HUES48 (cell line): ENCODE measurements at regions not wholly inside any gene's neighbourhood (a gene's known extent, or its start where the extent isn't known, plus 50 kb on each side); places are given as distances from the start of the nearest gene placed in this dataset.
"Not testable (repeated sequence)": the region's sequence is repeated elsewhere in the genome, so short reads cannot be mapped to it uniquely, and the experiment has no call there.

Experiments used
- H3K27ac ChIP-seq: one replicate; pipeline ENCODE4 v1.7.0; 2013; ENCODE audit warnings: low read depth, low read length, inconsistent platforms
- H3K27me3 ChIP-seq: 2 replicates; pipeline ENCODE4 v1.6.1; 2013; ENCODE audit warnings: mild to moderate bottlenecking, low read length; ENCODE audit not compliant: control insufficient read depth, insufficient read depth
- H3K36me3 ChIP-seq: 2 replicates; pipeline ENCODE4 v1.6.1; 2013; ENCODE audit warnings: low read length; ENCODE audit not compliant: control insufficient read depth, insufficient read depth
- H3K4me1 ChIP-seq: 2 replicates; pipeline ENCODE4 v1.6.1; 2013; ENCODE audit warnings: mild to moderate bottlenecking, low read length; ENCODE audit not compliant: control insufficient read depth, insufficient read depth
- H3K4me3 ChIP-seq: 2 replicates; pipeline ENCODE4 v1.5.1; 2013; ENCODE audit warnings: mild to moderate bottlenecking, low read depth, low read length
- H3K9ac ChIP-seq: 2 replicates; pipeline ENCODE4 v1.6.1; 2013; ENCODE audit warnings: mild to moderate bottlenecking, low read depth, low read length, moderate library complexity
- H3K9me3 ChIP-seq: 2 replicates; pipeline ENCODE4 v1.6.1; 2013; ENCODE audit warnings: low read length; ENCODE audit not compliant: control insufficient read depth, insufficient read depth

- not testable (repeated sequence) for H3K27me3 ChIP-seq, H3K4me3 ChIP-seq, H3K27ac ChIP-seq, H3K4me1 ChIP-seq, H3K9me3 ChIP-seq, H3K36me3 ChIP-seq, H3K9ac ChIP-seq
Measured at GRCh38 chrX:115840729-115841409, 279.9 kb downstream of the PLS3 start.

- H3K4me1 ChIP-seq, H3K36me3 ChIP-seq, H3K4me3 ChIP-seq, H3K27ac ChIP-seq, H3K9ac ChIP-seq, H3K9me3 ChIP-seq, H3K27me3 ChIP-seq: not testable (repeated sequence)
Measured at GRCh38 chrX:115850986-115851385, 290.0 kb downstream of the PLS3 start.

GRCh38 chrX:115853260-115853659 is 292.3 kb downstream of the PLS3 start:
- not testable (repeated sequence) for H3K9ac ChIP-seq, H3K4me3 ChIP-seq, H3K27ac ChIP-seq, H3K4me1 ChIP-seq, H3K9me3 ChIP-seq, H3K27me3 ChIP-seq, H3K36me3 ChIP-seq

GRCh38 chrX:115881170-115881569 is 289.4 kb upstream of the AGTR2 start:
- not testable (repeated sequence) for H3K4me3 ChIP-seq, H3K27me3 ChIP-seq, H3K4me1 ChIP-seq, H3K9ac ChIP-seq, H3K27ac ChIP-seq, H3K9me3 ChIP-seq, H3K36me3 ChIP-seq

- H3K36me3 ChIP-seq, H3K27ac ChIP-seq, H3K9ac ChIP-seq, H3K4me1 ChIP-seq, H3K9me3 ChIP-seq, H3K27me3 ChIP-seq, H3K4me3 ChIP-seq: not testable (repeated sequence)
Measured at GRCh38 chrX:115884121-115884520, 286.4 kb upstream of the AGTR2 start.

- not testable (repeated sequence) for H3K4me3 ChIP-seq, H3K9ac ChIP-seq, H3K27ac ChIP-seq
Measured at GRCh38 chrX:115888041-115888440, 282.5 kb upstream of the AGTR2 start.

GRCh38 chrX:115888519-115888918 is 282.0 kb upstream of the AGTR2 start:
- H3K9me3 ChIP-seq, H3K9ac ChIP-seq, H3K4me1 ChIP-seq, H3K27ac ChIP-seq, H3K27me3 ChIP-seq, H3K4me3 ChIP-seq: not testable (repeated sequence)
- H3K36me3 ChIP-seq = peaks cover 12% of the 10 kb centered on the region; the same call in 1 of the 2 replicates

More at GRCh38 chrX:115888041-115888440, 282.5 kb upstream of the AGTR2 start:
- H3K9me3 ChIP-seq, H3K27me3 ChIP-seq, H3K4me1 ChIP-seq: not testable (repeated sequence)
- peaks cover 12% of the 10 kb centered on the region; the same call in 1 of the 2 replicates for H3K36me3 ChIP-seq

GRCh38 chrX:115889121-115889890 is 281.2 kb upstream of the AGTR2 start:
- Histone ChIP-seq H3K27me3 (no peaks in the 10 kb centered on the region; the same call in 1 of the 2 replicates), H3K4me1 (no peaks in the 10 kb centered on the region), H3K27ac (no peak overlapping the region), H3K36me3 (peaks cover 13% of the 10 kb centered on the region), H3K9me3 (no peaks in the 10 kb centered on the region), H3K4me3 (no peak overlapping the region), H3K9ac (no peak overlapping the region)

- Histone ChIP-seq H3K9ac (no peak overlapping the region), H3K27ac (no peak overlapping the region), H3K4me1 (no peaks in the 10 kb centered on the region), H3K27me3 (no peaks in the 10 kb centered on the region; the same call in 1 of the 2 replicates), H3K4me3 (no peak overlapping the region), H3K36me3 (peaks cover 38% of the 10 kb centered on the region), H3K9me3 (no peaks in the 10 kb centered on the region)
Measured at GRCh38 chrX:115892056-115892708, 278.4 kb upstream of the AGTR2 start.

GRCh38 chrX:115892787-115893671 is 277.5 kb upstream of the AGTR2 start:
- no peak overlapping the region for H3K4me3 ChIP-seq
- H3K9me3 ChIP-seq = no peaks in the 10 kb centered on the region
- no peaks in the 10 kb centered on the region for H3K4me1 ChIP-seq
- no peak overlapping the region for H3K9ac ChIP-seq
- peaks cover 45% of the 10 kb centered on the region for H3K36me3 ChIP-seq
- no peaks in the 10 kb centered on the region; the same call in 1 of the 2 replicates for H3K27me3 ChIP-seq
- no peak overlapping the region for H3K27ac ChIP-seq
